DOHH2 (cell line): ENCODE measurements at regions not wholly inside any gene's neighbourhood (a gene's known extent, or its start where the extent isn't known, plus 50 kb on each side); places are given as distances from the start of the nearest gene placed in this dataset.

Experiments used
- EZH2phosphoT487 ChIP-seq: fragments of 200-600 bp; sonication (generic); IDR thresholded peaks from 2 replicates; pipeline ENCODE4 v1.6.1; 2017; ENCODE audit warnings: borderline replicate concordance, mild to moderate bottlenecking, antibody characterized with exemption, low read length, moderate library complexity, mixed read lengths
- TF ChIP-seq, protein P1 (sequence below): fragments of 200-600 bp; sonication (generic); IDR thresholded peaks from one replicate; pipeline ENCODE4 v1.5.1; 2014; ENCODE audit warnings: antibody characterized with exemption, mild to moderate bottlenecking, low read depth, low read length; ENCODE audit not compliant: poor library complexity, severe bottlenecking

GRCh38 chr18:35782926-35783325 lies 189.6 kb upstream of the RMP24 start:
- no peak for TF ChIP-seq EZH2phosphoT487
- TF ChIP-seq, protein P1, sequence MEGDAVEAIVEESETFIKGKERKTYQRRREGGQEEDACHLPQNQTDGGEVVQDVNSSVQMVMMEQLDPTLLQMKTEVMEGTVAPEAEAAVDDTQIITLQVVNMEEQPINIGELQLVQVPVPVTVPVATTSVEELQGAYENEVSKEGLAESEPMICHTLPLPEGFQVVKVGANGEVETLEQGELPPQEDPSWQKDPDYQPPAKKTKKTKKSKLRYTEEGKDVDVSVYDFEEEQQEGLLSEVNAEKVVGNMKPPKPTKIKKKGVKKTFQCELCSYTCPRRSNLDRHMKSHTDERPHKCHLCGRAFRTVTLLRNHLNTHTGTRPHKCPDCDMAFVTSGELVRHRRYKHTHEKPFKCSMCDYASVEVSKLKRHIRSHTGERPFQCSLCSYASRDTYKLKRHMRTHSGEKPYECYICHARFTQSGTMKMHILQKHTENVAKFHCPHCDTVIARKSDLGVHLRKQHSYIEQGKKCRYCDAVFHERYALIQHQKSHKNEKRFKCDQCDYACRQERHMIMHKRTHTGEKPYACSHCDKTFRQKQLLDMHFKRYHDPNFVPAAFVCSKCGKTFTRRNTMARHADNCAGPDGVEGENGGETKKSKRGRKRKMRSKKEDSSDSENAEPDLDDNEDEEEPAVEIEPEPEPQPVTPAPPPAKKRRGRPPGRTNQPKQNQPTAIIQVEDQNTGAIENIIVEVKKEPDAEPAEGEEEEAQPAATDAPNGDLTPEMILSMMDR = no peak
